ENCODE measurements at regions not wholly inside any gene's neighbourhood (a gene's known extent, or its start where the extent isn't known, plus 50 kb on each side); places are given as distances from the start of the nearest gene placed in this dataset.
"Not testable (repeated sequence)": the region's sequence is repeated elsewhere in the genome, so short reads cannot be mapped to it uniquely, and the experiment has no call there.

DNA sequence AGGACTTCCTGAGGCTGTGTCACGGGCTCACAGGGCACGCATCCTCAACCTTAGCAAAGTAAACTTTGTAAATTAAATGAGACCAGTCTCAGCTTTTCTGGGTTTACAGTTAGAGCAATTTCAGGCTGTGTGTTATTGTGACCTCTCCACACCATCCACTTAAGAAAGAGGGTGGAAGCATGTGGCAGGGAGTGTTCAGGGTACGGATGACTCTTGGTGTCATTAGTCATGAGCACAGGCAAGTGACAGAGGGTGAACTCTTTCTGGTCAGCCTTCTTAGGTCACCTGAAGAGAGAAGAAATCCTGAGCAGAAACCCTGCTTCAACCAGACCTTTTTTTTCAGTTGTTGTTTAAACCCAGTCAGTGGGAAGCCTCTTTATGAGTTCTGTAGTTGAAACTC lies 207.9 kb downstream of the ICOS start:
- DNase-seq = no peak

DNA sequence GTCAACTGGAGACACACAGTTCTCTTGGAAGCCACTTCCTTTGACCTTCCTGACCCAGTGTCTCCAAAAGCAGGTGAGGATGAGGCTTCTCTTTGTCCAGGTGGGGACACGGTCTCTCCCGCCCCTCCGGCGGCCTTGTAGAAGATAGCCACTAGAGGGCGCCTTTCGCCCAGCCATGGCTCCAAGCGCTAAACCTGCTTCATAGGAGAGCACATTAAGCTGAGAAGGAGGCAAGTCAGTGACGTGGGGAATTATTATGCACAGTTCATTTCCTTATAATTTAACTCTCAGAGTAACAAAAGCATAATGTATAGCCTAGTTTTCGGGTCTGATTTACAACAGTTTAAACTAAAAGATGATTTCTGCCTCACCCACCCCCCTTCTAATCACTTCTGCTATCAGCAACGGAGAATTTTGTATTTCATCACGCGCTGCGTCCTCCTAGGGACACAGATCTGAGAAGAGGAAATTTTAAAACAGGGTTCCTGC lies 208.7 kb downstream of the ICOS start:
- peak; percentile 89 for DNase-seq

DNA sequence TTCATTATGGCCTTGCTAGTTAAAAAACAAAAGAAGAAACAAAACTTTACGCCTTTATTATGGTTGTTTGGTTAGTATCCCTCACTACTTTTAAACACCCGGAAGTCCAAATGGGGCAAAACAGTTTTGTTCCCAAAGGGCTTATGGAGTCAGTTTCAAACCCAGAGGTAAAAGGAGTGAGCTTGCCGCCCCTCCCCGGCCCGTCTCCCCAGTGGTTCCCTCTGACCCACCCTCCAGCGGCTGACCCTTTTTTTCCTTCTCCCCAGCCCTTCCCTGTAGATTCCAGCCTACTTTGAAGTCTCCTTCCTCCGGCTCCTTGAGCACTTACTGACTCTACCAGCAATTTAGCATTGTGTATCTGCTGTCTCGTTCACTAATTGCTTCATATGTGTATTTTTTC lies 209.2 kb downstream of the ICOS start:
- DNase-seq = no peak

DNA sequence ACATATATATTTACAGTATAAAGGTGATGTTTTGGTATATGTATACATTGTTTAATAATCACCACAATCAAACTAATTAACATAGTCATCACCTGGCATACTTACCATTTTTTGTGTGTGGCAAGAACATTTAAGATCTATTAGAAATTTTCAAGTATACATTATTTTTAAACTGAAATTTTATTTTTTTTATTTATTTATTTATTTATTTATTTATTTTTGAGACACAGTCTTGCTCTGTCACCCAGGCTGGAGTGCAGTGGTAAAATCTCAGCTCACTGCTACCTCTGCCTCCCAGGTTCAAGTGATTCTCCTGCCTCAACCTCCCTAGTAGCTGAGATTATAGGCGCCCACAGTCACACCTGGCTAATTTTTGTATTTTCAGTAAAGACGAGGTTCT lies 210.5 kb downstream of the ICOS start:
- not testable (repeated sequence) for DNase-seq

DNA sequence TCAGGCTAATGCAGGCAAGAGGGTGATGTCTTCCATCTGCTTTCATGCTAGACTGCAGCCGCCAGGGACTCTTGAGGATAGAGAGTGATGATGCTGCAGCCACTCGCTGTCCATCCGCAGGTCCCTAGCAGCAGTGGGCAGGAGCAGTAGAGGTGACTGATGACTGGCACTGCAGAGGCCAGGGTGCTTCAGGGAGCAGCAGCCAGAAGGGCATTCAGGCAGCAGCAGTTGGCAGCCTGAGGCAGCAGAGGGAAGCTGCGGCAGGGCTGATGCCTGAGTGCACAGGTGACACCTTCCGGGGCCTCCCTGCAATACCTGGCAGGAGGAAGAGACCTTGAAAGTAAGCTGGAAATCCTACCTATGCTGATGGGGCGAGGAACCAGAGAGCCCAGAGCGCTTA lies 214.2 kb downstream of the ICOS start:
- DNase-seq = no peak

DNA sequence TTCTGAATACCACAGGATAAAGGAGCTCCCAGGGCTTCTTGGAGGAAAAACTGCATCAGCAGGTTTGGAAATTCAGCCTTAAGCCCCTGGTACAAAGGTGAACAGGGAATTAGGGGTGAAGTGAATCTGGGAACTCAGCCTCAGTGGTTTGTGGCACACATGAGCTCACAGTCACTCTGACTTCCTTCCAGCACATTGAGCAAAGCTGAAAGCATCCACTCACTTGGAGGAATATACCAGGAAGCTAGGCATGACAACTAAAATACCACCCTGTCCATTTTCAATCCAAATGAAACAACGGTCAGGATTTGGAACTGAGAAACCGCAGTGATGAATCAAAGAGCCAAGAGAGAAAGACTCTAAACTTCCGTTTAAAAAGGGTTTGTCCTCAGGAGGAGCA lies 216.1 kb downstream of the ICOS start:
- DNase-seq = no peak

DNA sequence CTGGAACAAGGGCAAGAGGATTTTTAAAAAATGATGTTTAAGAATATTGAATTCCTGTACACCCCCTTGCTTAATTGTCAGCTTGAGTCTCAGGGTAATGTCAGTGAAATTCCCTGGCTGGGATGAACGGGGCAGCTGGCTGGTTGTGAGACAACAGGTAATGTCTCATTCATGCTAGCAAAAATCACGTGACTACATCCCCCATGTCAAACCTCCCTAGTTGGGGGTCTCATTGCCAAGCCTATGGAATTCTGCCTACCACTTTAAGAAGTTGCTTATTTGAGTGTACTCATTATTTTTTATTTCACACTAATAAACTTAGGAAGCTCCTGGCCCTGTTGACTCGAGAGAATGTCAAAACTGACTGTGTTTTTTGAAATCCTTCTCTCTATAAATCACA lies 218.3 kb downstream of the ICOS start:
- no peak for DNase-seq

DNA sequence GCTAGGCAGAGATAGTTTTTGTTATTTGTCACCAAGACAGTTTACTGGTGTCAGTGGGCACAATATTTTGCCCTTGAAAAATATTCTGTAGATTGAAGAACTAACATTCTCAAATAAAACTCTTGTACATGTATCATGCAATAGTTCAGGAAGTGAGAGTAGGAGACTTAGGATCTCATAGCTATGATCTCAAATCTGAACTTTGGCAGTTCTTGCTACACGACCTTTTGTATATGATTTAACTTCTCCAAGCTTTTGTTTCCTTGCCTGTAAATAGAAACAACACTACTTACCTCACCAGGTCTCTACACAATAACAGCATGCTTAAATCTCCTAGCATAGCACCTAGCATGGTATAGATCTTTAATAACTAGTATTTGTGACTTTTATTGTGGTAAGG lies 219.9 kb downstream of the ICOS start:
- DNase-seq = no peak

DNA sequence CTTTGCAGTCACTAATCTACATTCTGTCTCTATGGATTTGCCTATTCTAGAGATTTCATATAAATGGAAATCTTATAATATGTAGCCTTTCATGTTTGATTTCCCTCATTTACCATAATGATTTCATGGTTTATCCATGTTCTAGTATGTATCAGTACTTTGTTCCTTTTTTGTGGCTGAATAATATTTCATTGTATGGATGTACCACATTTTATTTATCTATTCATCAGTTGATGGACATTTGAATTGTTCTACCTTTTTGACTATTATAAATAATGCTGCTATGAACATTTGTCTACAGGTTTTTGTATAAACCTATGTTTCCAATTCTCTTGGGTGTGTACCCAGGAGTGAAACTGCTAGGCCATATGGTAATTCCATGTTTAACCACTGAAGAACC lies 221.1 kb downstream of the ICOS start:
- no peak for DNase-seq

DNA sequence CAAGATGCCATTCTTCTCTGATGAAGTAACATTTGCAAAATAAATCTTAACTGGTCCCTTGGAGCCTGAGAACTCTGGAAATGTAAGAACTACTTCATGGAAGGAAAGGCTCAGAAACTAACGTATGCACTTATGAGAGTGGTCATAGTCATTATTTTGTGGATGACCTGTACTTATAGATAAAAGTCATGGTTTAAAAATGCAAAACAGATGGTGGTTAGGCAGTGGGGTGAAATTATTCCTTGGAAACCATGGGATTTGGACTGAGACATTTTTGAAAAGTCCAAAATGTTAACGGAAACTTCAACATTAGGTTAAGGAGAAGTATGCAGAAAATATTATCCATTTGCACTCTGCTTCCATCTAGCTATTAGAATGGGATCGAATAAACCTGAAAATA lies 223.0 kb downstream of the ICOS start:
- DNase-seq = no peak

DNA sequence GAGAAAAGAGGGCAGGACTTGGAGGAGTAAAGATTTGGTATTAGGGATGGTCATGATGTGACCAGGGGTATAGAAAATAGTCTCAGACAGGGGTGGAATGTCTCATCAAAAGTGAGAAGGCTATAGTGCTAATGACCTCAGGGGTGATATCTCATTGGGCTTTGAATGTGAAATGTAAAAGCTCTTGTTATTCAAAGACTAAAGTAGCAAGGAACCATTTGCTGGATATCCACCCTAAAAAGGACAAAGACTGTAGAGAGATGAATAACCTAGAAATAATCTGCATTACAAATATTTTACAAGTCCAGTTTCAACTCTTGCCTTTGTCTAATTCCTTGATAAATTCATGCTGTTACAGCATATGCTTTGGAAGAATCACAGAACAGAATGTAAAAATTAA lies 224.4 kb downstream of the ICOS start:
- DNase-seq = no peak

DNA sequence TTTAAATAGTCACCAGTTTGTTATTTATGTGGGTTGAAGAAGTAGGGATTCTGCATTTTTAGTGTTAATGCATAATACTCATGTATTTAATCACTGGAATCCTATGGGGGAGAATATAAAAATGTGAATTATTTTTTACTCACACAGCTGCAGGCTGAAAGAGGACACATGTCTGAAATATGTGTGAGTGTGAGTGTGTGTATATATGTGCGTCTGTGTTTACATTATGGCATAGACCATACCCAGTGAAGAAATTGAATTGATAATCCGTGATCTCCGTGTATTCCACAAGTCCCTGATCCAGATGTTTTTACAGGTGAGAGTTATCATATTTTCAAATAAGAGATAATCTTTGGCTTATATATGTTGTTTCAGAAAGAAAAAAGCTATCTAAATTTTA lies 225.3 kb downstream of the ICOS start:
- no peak for DNase-seq

DNA sequence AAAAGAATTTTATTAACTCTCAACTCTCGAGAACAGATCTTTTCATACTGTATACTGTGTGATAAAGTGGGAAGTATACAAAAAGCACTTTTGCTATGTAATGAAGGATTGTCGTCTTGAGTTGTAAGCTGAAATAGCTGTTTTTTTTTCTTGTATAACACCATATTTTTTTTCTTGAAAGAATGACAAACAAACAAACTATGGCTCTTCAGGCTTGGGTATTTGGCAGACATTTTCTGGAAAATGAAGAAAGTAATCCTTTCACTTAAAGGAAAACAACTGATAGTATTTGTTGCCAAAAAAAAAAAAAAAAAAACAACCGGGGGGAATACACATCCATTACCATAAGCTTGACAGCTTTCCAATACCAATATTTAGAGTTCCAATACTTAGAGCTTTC lies 230.4 kb downstream of the ICOS start:
- DNase-seq = no peak

DNA sequence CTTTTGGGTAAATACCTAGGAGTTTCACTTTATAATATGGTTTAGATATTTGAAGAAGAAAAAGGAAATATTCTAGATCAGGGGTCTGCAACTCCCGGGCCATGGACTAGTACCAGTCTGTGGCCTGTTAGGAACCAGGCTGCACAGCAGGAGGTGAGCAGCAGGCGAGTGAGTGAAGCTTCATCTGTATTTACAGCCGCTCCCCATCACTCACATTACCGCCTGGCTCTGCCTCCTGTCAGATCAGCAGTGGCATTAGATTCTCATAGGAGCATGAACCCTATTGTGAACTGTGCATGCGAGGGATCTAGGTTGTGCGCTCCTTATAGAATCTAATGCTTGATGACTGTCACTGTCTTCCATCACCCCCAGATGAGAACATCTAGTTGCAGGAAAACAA lies 231.1 kb downstream of the ICOS start:
- DNase-seq = not testable (repeated sequence)

DNA sequence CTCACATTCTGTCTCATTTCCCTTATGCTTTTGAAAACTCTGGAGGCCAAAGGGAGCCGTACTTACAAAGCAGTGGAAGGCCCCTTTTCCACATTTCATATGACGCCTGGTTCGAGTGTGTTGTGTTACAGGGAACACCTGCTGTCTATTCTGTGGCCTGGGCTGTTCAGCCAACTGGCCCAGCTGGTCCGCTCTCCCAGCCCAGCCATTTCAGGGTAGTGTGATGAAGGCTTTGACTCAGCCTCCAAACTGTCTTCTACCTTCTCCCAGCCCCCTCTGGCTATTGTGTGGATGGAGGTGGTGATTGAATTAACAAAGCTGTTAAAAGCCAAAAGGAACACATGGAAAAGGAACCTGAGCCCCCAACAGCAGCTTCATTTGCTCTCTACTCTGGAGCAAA lies 233.8 kb downstream of the ICOS start:
- DNase-seq = peak; percentile 59

DNA sequence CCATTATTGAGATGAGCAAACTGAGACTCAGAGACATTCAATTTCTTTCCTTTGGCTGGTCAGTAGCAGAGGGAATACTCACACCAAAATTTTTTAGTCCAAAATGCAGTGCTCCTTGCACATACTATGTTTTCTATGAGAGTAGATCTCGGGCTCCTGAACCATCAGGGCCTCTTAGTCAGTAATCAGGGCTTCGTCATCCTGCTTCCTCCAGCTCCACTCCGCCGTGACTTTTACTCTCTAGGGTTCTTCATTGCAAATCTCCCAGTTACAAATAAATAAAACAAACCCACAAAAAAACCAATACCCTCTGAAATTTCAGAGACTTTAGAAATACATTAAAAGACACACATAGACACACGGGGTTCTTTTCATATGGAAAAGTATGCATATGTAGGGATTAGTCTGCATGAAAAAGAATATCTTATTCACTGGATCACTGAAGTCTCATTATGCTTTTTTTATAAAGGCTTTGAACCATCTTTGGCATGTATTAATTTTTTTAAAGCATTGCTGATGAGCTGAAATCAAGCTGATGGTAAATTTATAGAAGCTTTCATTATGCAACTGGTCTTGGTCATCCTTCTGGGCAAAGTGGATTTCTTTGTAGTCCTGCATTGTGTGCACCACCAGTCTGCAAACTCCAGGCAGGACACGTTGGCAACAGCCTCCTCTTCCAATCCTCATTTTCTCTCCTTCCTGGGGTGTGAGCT lies 235.0 kb downstream of the ICOS start:
- no peak for DNase-seq

DNA sequence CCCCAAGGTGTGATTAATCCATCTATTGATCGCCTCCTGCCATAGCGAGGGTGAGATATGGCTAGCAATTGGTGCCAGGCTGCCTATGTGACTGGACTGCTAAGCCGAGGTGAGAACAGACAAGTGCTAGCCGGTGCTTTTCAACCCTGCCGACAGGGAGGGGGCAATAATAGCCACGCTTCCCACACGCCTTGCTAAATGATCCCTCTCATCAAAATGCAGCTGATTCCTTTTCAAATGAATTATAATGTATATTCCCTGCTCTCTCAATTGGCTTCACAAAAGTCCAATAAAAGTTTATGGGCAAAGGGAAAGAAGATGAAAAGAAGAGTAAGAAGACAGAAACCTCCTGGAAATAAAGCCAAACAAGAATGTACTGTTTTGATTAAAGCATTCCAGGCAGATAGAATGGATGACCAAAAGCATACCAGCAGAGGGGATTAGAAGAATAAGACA lies 235.6 kb downstream of the ICOS start:
- DNase-seq = no peak

DNA sequence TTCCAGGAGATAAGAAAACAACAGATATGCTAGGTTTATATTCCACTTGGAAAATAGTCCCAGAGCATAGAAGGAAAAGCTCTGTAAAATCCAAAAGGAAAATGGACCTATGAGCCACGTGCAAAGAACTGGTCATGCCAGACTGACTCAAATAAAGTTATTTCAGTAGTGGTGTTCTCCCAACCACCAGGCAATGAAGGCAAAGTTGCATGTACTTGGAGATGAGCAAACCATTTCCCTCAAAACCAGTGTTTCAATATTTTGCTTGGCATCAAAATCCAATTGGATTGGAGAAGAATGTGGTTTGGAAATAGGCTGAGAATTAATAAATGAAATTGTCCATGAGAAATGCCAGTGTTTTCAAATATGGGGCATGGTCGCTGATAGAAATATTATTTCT lies 237.5 kb downstream of the ICOS start:
- DNase-seq = no peak

DNA sequence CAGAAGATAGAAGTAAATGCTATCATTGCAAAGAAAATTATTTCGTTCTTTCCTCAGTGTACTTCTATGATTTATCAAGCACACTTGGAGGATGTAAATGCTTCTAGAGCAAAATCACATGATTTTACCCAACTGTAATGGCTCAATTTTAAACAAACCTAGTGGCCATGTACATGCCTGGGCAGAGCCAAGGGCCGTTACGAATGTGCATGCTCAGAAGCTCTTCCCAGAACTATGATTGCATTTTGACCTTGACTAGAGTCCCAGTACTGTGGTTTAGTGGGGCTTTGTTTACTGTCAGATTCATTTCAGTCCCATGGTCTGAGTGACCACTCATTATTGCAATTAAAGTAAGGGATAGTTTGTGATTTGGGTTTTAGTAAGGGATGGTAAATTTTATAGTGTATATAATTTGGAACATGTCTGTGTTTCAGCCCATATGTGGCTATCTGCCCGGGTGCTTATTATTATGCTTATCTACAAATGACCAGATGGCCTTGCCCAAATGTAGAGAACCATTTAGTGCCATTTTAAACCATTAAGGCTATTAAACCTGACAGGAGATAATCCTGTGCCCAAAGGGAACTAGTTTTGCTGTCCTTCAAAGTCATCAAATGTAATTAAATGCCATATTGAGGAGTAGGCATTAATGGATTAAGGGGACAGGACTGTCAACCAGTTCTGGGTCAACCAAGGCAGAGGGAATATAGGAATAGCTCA lies 239.1 kb downstream of the ICOS start:
- no peak for DNase-seq

DNA sequence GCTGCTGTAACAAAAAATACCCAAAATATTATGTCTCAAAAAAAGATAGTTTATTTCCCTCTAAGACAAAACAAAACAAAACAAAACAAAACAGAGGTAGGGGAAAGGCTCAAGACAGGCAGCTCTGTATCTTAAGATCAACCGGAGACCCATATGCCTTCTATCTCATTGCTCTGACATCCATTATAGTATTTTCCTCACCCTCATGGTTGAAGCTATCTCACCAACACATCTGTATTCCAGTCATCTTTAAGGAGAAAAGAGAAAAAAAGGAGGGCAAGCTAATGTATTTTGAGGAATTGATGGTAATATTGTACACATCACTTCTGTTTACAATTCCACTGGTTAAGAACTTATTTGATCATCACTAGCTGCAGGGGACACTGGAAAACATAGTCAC lies 239.7 kb downstream of the ICOS start:
- DNase-seq = no peak

DNA sequence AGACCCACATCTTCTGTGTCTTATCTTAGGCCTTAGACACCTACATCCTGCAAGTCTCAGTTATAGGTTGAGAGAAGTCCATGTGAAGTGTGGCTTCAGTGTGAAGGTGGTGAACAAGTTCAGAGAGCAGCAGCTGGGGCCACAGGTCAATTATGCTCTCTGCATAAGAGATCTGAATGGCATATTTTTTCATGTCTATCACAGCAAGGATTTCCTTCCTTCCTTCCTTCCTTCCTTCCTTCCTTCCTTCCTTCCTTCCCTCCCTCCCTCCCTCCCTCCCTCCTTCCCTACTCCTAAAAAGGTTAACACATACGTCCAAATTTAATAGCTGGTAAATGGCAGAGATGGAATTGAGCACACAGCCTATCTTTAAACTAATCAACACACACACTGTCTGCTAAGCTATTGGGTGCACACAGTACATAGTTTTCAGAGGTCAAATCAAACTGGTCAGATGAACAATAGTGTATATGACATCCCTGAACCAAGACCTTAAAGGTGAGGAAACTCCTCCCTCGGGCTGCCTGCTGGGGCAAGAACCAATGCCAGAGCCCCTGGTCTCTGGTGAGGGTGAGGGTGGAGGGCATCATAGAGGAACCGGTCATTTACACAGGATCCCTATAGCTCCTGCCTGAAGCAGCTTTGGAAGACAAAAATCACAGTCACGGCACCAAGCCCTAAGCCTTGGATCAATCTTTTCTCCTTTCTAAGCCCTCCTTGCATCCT lies 240.9 kb downstream of the ICOS start:
- DNase-seq = no peak

DNA sequence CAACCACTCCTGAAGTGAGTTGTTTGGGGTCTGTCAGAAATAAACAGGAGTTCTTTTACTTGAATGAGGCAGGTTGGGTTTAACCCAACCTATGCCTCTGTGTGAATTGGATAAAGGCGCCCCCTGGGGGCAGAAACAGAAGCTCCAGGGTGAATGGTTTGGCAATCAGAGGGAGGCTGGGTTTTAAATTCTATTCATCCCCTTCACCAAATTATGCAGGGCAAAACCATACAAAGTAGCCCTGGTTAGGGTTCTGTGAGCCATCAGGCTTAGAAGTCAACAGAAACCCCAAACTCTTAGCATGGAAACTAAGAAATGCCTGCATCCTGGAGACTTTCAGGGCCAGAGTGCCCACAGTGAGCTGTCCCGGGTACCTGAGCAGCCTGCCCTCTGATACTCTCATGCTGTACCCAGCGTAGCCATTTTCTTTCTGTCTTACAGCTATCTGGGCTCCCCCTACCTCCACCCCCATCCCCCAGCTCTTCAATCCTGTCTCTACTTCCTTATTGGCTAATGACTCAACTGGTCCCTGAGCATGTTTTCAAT lies 241.5 kb downstream of the ICOS start:
- no peak for DNase-seq

DNA sequence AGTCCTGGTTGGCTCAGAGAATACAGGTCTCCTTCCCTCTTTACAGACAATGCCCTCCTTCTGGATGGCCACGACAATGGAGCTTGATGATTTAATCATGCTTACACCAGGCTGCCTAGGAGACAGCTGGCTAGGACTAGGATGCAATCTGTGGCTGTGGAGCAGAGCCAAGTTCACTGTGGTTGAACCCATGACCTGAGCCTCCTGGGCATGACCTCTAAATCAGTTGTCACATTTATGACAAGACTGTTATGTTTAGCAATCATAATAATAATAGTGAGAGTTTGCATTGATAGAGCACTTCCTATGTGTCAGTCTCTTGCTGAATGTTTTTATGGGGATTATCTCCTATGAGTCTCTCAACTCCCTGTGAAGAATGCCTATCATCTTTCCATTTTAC lies 244.1 kb downstream of the ICOS start:
- DNase-seq = no peak

Measured in tongue (tissue), 1 donor.